Right ventricle myocardium inferior (tissue), 1 donor: ENCODE measurements at regions not wholly inside any gene's neighbourhood (a gene's known extent, or its start where the extent isn't known, plus 50 kb on each side); places are given as distances from the start of the nearest gene placed in this dataset.
"Not testable (repeated sequence)": the region's sequence is repeated elsewhere in the genome, so short reads cannot be mapped to it uniquely, and the experiment has no call there.

Experiments
- ATAC-seq: fragments of 200-7000 bp; cut with Tn5 transposase; one replicate; pipeline ENCODE4 v1.9.1; 2020; ENCODE audit warnings: mild to moderate bottlenecking, moderate library complexity
- DNase-seq: peaks from one replicate; pipeline ENCODE4 v3.0.0; 2021; ENCODE audit errors: missing footprints
- intact Hi-C: fragments of 100-400 bp; cut with DNase I; formaldehyde crosslinking; loops from one replicate; pipeline ENCODE4 v1.11.0; 2022
- donor health status: DM: no; HTN: yes; CAD: no; lungs with severe emphysema.

DNA sequence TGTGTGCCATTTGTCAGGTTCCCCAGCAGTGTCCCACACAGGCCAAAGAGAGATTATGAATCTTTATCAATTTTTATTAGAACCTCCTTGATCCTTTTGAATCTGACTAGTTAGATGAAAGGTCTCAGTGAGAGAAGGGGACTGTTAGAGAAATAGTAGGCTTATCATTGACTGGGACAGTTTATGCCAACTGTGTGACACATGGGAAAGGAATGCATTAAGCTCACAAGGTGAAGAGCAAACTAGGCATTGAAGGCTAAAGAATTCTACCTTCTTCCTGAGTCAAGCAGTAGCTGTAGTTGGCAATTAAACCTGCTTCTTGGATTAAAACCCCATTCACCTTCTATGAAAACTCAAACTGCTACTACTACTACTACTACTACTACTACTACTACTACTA, 389.6 kb upstream of the CDH19 start:
- intact Hi-C loops, result no loop called here
- DNase-seq (no peak), ATAC-seq (no peak)

DNA sequence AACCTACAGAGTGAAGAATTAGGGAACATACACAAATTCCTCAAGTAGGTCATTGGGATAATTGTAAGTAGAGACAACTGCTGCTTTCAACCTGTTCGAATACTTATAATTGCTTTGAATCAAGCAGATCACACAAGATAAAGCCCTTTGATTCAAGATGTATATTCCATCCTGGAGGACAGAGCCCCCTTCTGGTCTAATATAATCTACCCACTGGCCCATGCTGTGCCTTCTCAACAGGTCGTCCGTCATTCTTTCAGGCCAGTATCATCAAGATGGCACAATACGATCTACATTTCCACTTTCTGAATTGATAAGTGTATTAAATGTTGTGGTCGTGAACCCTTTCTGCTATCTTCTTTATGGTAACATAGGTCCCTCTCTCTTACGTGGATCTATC, 387.0 kb upstream of the CDH19 start:
- intact Hi-C loops, result no loop called here
- DNase-seq (no peak), ATAC-seq (no peak)

DNA sequence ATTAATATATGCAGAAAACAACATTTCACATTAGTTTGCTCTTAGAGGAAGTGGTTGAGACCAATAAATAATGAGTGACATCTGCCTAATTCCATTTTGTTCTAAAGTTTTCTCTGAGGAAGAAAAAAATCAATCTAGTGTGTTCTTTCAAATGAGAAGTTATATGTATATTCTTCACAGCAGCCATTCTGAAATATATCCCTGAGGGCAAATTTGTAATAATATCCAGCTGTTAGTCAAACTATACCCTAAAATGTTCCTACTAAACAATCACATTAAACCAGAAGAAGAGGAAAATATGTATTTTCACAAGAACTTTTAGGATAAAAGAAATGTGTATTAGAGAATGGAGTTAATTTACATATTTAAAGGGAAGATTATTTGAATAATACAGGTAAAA, 375.1 kb upstream of the CDH19 start:
- no peak for ATAC-seq
- intact Hi-C loops, result no loop called here
- DNase-seq, result no peak

DNA sequence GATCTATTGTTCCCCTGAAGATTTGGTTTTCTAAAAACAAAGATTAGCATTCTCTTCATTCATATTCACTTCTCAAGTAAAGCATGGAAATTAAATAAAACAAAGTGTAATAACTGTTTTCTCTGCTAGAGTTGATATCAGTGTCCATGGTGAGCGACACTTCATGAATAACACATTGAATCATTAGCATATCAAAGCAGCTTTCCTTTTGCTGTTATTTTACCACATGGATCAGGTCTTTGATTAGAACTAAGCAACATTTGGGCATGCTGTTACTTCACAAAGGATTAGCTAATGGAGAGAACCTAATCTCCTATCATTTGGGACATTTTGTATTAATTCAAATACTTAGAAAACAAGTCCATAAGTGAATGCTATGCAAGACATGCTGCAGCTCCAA, 368.8 kb upstream of the CDH19 start:
- intact Hi-C loops, result no loop called here

DNA sequence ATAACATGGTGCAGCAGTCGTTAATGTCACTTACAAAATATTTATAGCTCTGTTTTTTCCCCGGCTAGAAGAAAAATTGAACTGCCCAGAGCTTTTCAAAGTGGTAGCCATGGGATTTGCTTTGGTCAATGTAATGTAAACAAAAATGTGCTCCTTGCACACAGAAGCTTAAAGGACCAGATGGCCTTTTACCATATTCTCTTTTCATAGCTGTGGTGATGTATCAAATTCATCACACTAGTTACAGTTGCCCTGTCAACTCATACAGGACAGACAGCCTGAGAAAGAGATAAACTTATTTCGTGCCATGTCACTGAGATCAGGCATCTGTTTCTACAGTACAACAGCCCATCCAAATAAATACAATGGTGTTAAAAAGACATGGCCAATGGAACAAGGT, 368.1 kb upstream of the CDH19 start:
- ATAC-seq (no peak), DNase-seq (no peak)
- intact Hi-C loops, result no loop called here

More for the DNA sequence above, 368.8 kb upstream of the CDH19 start:
- DNase-seq, result no peak
- ATAC-seq, result no peak

DNA sequence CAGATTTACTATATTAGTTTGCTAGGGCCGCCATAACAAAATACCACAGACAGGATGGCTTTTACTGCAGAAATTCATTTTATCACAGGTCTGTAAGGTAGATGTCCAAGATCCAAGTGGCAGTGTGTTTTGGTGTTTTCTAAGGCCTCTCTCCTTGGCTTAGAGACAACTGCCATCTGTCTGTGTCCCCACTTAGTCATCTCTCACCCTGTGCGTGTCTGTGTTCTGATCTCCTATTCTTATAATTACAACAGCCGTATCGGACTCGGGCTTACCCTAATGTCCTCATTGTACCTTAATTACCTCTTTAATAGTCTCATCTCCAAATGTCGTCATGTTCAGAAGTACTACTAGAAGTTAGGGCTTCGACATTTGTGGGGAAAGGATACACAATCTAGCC, 362.3 kb upstream of the CDH19 start:
- ATAC-seq, result no peak
- DNase-seq, result no peak

DNA sequence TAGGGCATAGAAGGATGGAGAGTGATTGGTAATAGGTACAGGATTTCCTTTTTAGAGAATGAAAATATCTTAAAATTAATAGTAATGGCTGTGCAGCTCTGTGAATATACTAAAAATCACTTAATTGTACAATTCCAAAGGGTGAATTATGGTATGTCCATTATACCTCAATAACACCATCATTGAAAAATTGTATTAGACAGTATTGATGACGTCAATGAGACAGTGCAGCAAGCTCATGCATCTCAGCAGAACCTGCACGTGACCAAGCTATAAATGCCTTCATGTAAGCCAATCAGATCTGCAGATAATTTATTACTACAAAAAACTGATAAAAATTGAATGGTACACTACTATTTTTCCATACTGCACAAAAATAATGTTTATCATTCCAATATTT, 354.4 kb upstream of the CDH19 start:
- intact Hi-C loops, result no loop called here
- ATAC-seq, result no peak
- DNase-seq, result no peak

More for the DNA sequence above, 362.3 kb upstream of the CDH19 start:
- intact Hi-C loops, result no loop called here

DNA sequence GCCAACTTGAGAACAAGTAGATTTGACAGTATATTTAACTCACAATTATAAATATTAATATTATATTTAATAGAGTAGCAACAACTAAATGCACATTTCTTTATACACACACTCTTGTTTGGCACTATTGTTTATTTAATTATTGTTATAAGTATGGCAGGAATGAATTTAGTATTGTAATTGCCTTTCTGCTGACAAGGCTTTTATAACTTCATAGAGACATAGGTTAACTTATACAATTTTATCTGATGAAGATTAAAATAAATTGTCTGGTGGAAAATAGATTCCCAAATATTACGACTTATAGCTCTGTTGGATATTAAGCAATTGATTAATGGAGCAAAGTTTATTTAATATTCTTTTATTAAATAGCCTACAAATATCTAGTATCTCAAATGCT, 347.9 kb upstream of the CDH19 start:
- ATAC-seq, result no peak
- intact Hi-C loops, result no loop called here
- DNase-seq, result no peak

DNA sequence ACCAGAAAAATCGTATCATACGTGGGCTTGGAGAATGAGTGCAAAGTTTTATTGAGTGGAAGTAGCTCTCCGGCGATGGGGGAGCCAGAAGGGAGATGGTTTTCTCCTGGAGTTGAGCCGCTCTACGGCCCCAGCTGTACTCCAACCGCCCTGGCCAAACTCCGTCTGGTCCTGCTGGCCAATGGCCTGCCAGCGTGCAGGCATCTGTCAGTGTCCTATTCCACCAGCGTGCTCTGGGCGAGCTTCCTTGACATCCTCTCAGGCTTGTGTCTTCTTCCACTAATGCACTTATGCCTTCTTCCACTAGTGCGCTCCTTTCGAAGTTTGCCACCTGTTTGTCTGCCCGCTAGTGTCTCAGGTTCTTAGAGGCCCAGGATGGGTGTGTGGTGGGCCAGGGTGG, 345.5 kb upstream of the CDH19 start:
- ATAC-seq (no peak), DNase-seq (peak; percentile 21)
- intact Hi-C loops, result no loop called here

DNA sequence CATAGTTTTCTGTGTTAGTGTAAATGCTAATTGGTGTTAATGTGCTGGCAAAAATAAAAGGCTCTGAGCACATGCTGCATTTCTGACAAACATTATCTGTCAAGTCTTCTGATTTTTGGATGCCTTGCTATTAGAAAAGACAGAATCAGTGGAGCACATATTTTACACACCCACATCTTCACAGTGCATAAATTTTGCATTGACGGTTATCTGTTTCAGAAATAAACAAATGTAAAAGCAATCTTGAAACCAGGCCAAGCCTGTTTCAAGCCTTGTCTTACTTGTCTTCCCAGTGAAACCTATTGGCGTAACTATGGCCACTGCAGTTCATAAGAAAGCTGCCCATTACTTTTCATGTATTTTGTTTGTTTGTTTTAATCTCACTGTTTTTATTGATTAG, 333.7 kb upstream of the CDH19 start:
- DNase-seq (no peak), ATAC-seq (no peak)
- intact Hi-C loops, result no loop called here

DNA sequence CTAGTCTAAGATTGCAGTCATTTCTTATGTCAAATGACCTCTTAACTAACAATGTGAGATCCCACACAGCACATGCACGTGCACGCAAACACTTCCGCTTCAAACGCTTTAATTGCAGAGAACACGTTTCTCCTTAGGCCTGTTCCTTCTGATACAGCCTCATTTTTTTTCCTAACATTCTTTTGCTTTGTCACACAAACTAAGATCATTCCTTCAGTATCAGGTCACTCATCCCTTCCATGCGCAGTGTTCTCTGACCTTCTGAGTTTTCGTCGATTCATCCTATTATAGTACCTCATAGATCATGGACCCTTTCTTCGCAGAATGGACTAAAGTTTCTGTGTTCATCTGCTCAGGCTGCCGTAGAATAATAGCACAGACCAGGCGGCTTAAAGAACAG, 327.1 kb upstream of the CDH19 start:
- intact Hi-C loops, result no loop called here
- no peak for ATAC-seq
- DNase-seq, result no peak

DNA sequence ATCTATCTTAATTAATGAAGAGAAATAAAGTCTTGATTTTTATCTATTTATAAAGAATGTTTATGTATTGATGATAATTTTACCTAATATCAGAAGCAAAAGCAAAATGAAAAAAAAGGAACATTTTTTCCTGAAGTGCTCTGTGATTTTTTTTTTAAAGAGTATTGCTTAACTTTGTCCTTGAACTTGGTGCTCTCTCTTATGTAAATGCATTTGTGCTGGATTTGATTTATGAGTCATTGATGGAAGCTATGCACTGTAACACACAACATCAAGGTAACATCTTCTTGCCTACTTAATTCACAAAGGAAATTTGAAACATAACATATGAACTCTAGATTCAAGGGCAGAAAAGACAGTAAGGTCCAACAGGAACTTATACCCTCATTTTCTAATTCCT, 312.9 kb upstream of the CDH19 start:
- ATAC-seq (no peak), DNase-seq (no peak)
- intact Hi-C loops, result no loop called here

DNA sequence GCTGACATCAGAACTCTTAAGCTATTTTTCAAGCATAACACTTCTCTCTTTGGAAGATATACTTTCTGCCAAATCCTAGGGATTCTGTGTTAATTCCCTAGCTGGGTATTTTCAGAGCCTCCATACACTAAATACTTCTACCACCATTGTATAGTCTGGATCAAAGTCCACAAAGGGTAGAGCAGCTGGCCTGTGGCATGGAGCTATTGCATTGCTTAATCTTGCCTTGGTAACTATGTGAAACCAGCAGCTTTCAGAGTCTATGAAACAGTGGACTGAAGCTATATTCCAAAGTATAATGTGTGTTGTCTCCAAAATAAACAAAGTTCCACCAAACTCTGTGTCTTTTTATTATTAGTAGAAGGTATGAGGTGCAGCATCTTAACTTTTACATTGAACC, 296.9 kb upstream of the CDH19 start:
- intact Hi-C loops, result no loop called here
- no peak for DNase-seq
- no peak for ATAC-seq

DNA sequence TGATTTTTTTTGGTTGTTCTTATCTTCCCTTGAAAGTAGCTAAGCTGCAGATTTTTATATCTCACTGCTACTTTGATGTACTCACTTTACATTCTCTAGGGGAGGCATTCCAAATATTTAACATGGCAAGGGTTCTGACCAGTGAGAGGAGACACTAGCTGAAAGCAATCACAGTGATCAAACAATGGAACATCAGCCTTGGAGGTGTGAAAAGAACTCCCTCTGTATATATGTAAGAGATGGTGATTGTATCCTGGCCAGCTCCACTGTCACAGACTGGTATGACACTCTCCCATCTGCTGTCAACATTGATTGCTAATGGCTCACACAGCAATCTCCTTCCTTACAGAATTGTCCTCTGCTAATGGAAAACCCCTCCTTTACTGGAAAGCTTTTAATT, 291.7 kb upstream of the CDH19 start:
- intact Hi-C loops, result no loop called here
- no peak for DNase-seq
- ATAC-seq, result no peak

DNA sequence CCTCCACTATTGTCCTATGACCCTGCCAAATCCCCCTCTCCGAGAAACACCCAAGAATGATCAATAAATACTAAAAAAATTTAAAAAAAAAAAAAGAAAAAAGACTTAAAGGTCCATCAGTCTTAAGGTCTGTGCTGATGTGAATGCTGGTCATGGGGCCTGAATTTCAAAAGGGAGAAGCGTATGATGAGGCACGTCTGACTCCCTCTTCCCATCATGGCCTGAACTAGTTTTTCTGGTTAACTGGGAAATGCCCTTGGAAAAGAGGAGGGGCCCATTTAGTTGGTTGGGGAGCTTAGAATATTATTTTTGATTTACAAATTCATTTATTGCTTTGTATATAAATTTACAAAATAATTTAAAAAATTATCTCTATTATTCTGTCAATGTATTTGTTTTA, 291.0 kb upstream of the CDH19 start:
- ATAC-seq (no peak), DNase-seq (no peak)
- intact Hi-C loops, result no loop called here

DNA sequence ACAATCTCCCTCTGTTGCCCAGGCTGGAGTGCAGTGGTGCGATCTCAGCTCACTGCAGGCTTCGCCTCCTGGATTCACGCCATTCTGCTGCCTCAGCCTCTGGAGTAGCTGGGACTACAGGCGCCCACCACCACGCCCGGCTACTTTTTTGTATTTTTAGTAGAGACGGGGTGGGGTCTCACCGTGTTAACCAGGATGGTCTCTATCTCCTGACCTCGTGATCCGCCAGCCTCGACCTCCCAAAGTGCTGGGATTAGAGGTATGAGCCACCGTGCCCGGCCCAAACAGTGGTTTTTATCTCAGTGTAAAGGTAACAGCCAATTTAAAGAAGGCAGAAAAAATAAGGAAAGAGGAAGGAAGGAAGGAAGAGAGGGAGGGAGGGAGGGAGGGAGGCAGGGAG, 288.5 kb upstream of the CDH19 start:
- ATAC-seq, intact Hi-C loops: not testable (repeated sequence)
- DNase-seq, result peak; percentile 41

DNA sequence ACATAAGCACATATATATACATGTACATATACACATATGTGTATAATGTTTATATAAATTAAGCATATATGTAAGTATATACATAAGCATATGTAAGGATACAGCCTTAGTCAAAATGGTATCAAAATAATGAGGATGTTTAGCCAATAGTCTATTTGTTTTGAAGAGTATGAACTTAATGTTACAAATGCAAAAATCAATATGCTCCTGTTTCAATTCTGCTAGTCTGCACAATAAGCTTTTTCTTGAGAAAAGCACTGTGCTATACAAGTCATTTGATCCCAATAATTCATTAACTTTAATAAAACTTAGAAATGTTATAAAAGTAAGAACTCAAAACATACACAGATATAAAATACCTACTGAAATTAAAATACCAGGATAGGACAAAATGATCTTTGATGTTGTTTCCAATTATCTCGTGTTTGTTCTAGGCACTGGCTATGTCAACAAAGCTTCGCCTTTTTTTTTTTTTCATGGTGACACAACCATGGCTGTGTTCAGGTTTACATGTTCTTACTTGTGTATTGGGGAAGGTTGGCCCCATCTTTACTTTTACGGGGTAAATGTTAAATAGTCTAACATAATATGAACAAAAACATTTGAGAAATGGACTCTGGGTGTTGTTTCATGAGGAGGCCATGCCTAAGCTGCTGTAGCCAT, 271.1 kb upstream of the CDH19 start:
- no peak for DNase-seq
- no peak for ATAC-seq
- intact Hi-C loops, result no loop called here

DNA sequence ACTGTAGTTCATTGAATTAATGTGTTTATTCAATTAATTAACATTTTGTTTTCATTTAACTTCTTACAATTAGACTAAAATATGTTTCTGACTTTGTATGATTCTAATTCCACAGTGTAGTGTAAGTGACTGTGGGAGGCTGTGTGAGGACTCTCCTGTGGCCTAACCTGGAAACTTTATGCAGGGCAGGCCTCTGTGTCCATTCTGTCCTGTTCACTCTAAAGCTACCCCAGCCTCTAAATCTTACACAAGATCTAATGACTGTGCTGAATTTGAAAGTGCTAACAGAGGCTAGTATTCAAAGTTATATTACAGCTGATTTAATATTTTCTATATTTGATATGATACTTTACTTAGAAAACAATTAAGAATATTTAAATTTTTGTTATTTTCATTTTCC, 270.5 kb upstream of the CDH19 start:
- no peak for DNase-seq
- intact Hi-C loops, result no loop called here
- ATAC-seq, result no peak

DNA sequence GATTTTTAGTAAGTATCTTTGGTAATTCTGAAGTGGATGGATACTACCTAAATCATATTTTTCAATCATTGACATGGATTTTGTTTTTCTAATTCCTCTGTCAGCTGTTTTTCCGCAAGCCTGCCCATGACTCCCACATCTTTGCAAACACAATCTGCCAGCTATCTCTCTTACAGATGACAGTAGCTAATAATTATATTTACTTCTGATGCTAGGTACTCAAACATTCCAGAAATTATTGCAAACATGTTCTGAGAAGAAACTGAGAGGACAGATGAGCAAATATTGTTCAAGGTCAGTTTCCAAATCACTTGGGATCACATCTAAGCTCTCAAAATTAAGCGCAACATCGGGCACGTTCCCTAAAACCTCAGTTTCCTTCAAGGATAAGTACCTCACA, 270.0 kb upstream of the CDH19 start:
- ATAC-seq (no peak), DNase-seq (no peak)
- intact Hi-C loops, result no loop called here

DNA sequence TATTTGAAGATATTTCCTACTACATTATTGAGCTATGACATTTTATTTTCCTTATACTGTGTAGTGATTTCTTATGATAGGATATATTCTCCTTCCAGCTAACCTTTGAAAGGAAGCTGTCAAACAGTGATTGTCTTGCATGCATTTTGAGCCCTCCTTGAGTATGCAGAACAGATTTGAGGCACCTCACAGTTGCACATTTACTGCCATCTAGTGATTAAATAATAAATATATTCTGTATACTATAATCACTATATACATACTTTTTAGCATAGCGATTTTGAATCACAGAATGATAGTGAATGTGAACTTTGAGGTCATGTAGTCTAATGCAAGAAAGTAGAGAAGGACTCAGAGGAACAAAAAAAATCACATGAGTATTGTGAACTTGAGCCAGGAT, 268.4 kb upstream of the CDH19 start:
- intact Hi-C loops, result no loop called here
- no peak for ATAC-seq
- DNase-seq, result no peak

DNA sequence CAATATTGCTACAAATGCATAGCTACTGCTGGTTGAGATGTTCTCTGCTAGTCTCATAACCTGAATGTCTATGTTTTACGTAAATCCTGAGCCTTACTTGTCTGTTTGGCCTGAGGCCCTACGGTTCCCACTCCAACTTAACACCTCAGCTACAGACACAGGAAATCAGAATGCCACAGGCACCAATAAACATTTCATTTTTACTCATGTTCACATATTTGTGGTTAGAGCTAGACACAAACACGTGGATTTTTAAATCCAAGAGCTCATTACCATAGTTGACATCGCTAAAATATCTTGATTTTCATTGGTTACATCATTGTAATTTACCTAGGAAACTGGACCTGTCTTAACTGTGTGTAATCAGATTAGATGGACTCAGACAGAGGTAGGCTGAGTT, 263.8 kb upstream of the CDH19 start:
- DNase-seq (no peak), ATAC-seq (no peak)
- intact Hi-C loops, result no loop called here
